GM20000 (cell line): ENCODE measurements at regions not wholly inside any gene's neighbourhood (a gene's known extent, or its start where the extent isn't known, plus 50 kb on each side); places are given as distances from the start of the nearest gene placed in this dataset.
"Not testable (repeated sequence)": the region's sequence is repeated elsewhere in the genome, so short reads cannot be mapped to it uniquely, and the experiment has no call there.

Experiments
- DNase-seq: peaks from one replicate; pipeline ENCODE4 v3.0.0; 2012; ENCODE audit warnings: low spot score
- TF ChIP-seq, protein P1 (sequence below): IDR thresholded peaks from 2 replicates; pipeline ENCODE4 v1.5.1; 2012; ENCODE audit warnings: mild to moderate bottlenecking, control low read depth; ENCODE audit errors: extremely low read depth, missing control alignments

- TF ChIP-seq, protein P1, sequence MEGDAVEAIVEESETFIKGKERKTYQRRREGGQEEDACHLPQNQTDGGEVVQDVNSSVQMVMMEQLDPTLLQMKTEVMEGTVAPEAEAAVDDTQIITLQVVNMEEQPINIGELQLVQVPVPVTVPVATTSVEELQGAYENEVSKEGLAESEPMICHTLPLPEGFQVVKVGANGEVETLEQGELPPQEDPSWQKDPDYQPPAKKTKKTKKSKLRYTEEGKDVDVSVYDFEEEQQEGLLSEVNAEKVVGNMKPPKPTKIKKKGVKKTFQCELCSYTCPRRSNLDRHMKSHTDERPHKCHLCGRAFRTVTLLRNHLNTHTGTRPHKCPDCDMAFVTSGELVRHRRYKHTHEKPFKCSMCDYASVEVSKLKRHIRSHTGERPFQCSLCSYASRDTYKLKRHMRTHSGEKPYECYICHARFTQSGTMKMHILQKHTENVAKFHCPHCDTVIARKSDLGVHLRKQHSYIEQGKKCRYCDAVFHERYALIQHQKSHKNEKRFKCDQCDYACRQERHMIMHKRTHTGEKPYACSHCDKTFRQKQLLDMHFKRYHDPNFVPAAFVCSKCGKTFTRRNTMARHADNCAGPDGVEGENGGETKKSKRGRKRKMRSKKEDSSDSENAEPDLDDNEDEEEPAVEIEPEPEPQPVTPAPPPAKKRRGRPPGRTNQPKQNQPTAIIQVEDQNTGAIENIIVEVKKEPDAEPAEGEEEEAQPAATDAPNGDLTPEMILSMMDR = peak; percentile 17
- DNase-seq = not testable (repeated sequence)
Observed at GRCh38 chr3:75362086-75362784, 301.9 kb upstream of the FRG2C start.

GRCh38 chr3:75372964-75373363 lies 291.2 kb upstream of the FRG2C start:
- not testable (repeated sequence) for DNase-seq

- not testable (repeated sequence) for DNase-seq
Observed at GRCh38 chr3:75379840-75380239, 284.3 kb upstream of the FRG2C start.

DNA sequence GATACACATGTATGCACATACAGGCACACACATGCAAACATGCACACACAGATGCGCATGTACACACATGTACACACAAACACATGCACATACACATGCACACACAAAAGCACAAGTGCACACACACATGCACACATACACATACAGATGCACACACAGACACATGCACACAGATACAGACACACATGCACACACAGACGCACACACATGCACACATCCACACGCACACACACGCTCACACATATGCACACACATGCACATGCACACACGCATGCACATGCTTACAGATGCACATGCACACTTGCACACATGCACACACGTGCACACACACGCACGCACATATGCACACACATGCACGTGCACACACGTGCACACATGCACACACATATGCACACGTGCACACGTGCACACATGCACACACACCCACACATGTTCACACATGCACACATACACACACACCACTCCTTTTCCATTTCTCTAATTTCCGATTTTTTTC lies 283.8 kb upstream of the FRG2C start:
- DNase-seq = no peak

DNA sequence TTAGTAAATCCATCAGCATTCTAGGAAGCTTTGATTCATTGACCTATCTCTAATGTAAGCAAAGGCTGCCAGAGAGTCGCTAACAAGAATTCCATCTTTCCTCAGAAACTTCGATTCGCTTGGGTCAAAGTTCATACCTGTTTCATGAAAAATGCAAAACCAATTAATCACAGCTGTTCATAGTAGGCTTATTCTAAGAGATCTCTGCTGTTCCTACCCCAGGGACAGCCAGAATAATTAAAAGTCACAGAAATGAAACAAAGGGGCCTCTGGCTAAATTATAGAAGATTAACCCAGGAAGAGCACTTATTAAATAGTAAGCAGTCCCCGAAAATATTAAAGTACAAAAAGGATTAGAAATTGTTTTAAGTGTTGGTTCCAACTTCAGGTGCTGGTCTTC lies 280.1 kb upstream of the FRG2C start:
- DNase-seq = not testable (repeated sequence)

More for the DNA sequence above, 283.8 kb upstream of the FRG2C start:
- TF ChIP-seq, protein P1 = no peak

GRCh38 chr3:75388486-75389124 lies 275.5 kb upstream of the FRG2C start:
- not testable (repeated sequence) for DNase-seq

GRCh38 chr3:75393288-75393694 lies 270.8 kb upstream of the FRG2C start:
- not testable (repeated sequence) for DNase-seq

- not testable (repeated sequence) for DNase-seq
Observed at GRCh38 chr3:75394102-75394501, 270.0 kb upstream of the FRG2C start.

DNA sequence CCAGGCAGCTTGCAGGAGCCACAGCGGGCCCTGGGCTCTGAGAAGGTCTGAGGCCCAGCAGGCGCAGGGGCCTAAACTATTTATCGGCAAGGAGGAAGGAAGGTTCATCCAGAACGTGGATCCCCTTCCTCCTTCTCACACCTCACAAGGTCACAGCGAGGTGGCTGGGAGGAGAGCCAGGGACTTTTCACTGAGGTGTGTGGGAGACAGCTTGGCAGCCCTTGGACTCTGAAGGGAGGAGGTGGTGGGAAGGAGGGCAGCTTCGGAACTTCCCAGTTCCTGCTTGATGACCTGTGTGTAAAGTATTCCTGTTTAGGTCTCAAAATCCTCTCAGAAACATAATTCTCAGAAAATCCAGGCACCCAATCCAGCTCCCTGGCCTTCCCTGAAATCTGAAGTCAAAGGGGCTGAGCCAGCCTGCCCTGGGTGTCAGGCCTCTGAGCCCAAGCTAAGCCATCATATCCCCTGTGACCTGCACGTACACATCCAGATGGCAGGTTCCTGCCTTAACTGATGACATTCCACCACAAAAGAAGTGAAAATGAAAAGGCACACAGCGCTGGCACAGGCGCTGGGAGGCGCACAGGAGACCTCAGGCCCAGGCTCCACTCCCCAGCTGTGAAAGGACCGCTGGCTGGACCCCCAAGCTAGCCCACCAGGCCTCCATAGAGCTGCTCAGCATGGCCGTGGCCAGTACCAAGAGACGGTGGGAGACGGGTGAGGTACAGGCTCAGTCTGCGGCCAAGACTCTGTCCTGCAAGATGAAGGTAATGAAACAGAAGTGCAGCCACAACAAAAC lies 269.4 kb upstream of the FRG2C start:
- not testable (repeated sequence) for DNase-seq

GRCh38 chr3:75395580-75396315 lies 268.4 kb upstream of the FRG2C start:
- no peak for DNase-seq
- TF ChIP-seq, protein P1 = no peak

DNA sequence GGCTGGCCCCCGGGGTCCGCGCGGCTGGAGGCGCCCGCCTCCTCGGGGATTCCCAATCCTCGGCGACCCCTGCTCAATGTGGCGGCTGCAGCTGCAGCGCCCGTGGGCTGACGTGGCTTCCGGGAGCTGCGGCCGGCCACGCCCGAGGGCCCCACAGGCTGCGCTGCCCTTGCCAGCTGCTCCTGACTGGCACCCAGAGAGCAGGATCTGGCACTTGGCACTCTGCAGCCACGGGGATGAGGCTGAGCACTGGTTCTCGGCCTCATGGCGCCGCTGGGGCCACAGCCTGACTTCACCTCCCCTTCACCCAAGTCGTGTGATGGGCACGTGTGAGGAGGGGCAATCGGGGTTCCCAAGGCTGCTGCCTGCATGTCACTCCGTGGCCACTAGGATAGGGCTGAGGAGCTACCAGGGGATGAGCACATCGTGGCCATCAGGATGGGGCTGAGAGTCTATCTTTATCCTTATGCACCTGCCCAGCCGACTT lies 267.8 kb upstream of the FRG2C start:
- TF ChIP-seq, protein P1 = no peak
- DNase-seq = no peak

DNA sequence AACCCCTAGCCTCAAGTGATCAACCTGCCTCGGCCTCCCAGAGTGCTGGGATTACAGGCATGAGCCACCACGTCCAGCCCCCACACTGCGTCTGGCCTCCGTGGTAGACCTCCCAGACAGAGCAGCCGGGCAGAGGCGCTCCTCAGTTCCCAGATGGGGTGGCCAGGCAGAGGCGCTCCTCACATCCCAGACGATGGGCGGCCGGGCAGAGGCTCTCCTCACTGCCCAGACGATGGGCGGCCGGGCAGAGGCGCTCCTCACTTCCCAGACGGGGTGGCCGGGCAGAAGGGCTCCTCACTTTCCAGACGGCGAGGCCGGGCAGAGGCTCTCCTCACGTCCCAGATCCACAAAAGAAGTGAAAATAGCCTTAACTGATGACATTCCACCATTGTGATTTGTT lies 266.6 kb upstream of the FRG2C start:
- DNase-seq = not testable (repeated sequence)
